Activated T-helper 1 cell treated with anti-CD3 and anti-CD28 coated beads, Interleukin-12 subunit alpha, Interleukin-12 subunit beta, Interleukin-2, Interleukin-4 antibody, amounts not matched to agents 30 ng/mL and 10 ng/mL and 1 ng/mL, durations not matched to agents 14 hours and 24 hours and 36 hours (primary cell): ENCODE measurements at regions not wholly inside any gene's neighbourhood (a gene's known extent, or its start where the extent isn't known, plus 50 kb on each side); places are given as distances from the start of the nearest gene placed in this dataset.
A peak's percentile ranks its signal among the peaks of the same experiment; 100 is the strongest.

Experiments used
- DNase-seq: peaks from one replicate; pipeline ENCODE4 v3.0.0; 2021; ENCODE audit warnings: low spot score
- H3K27ac Mint-ChIP-seq: one replicate; pipeline ENCODE4 v1.8.0; 2021; ENCODE audit warnings: mild to moderate bottlenecking, mixed read lengths
- H3K27me3 Mint-ChIP-seq: one replicate; pipeline ENCODE4 v1.8.0; 2022; ENCODE audit warnings: mild to moderate bottlenecking, moderate library complexity, mixed read lengths; ENCODE audit not compliant: insufficient read depth
- H3K36me3 Mint-ChIP-seq: one replicate; pipeline ENCODE4 v1.8.0; 2021; ENCODE audit warnings: low read depth, mixed read lengths
- H3K4me1 Mint-ChIP-seq: one replicate; pipeline ENCODE4 v1.8.0; 2021; ENCODE audit warnings: low read depth, mixed read lengths
- H3K4me3 Mint-ChIP-seq: one replicate; pipeline ENCODE4 v1.8.0; 2021; ENCODE audit warnings: mild to moderate bottlenecking, moderate library complexity, mixed read lengths
- H3K9me3 Mint-ChIP-seq: one replicate; pipeline ENCODE4 v1.8.0; 2021; ENCODE audit warnings: mixed read lengths
- intact Hi-C: fragments of 100-400 bp; cut with micrococcal nuclease; formaldehyde crosslinking; loops from one replicate; pipeline ENCODE4 v1.15.1; 2024

GRCh38 chr6:132952031-132952867, 137.9 kb downstream of the RPS12 start:
- intact Hi-C loops: no loop called here
- Mint-ChIP-seq H3K4me1 (no peaks in the 10 kb centered on the region), H3K36me3 (no peaks in the 10 kb centered on the region), H3K4me3 (no peak overlapping the region), H3K27ac (no peak overlapping the region), H3K27me3 (peaks cover 45% of the 10 kb centered on the region), H3K9me3 (no peaks in the 10 kb centered on the region)
- DNase-seq: no peak

- no peak overlapping the region for H3K27ac Mint-ChIP-seq
- no peaks in the 10 kb centered on the region for H3K4me1 Mint-ChIP-seq
- peaks cover 1% of the 10 kb centered on the region for H3K36me3 Mint-ChIP-seq
- H3K9me3 Mint-ChIP-seq: no peaks in the 10 kb centered on the region
- no peak overlapping the region for H3K4me3 Mint-ChIP-seq
- H3K27me3 Mint-ChIP-seq: peaks cover 46% of the 10 kb centered on the region
- intact Hi-C loops: no loop called here
- no peak for DNase-seq
Observed at GRCh38 chr6:132952986-132953385, 138.6 kb downstream of the RPS12 start.

DNA sequence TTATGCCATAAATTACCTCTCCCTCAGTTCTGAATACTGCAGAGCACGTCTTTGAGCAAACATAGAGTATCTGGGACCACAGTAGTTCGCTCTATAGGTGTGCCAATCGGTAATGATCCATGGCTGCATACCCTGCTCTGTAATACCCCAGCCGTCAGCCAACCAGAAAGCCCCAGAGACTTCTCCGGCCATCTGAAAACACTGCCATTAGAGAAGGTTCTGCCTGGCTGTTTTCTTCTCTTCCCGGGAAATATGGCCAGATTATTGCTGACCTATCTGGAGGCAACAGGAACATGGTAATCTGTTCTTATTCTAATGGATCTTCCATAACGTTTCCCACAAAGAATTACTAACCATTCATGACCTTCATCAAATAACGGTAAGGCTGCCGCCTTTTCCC, 139.9 kb downstream of the RPS12 start:
- Mint-ChIP-seq H3K36me3 (peaks cover 2% of the 10 kb centered on the region), H3K4me3 (no peak overlapping the region), H3K27me3 (peaks cover 46% of the 10 kb centered on the region), H3K4me1 (peaks cover 4% of the 10 kb centered on the region), H3K9me3 (no peaks in the 10 kb centered on the region), H3K27ac (no peak overlapping the region)
- DNase-seq: no peak
- intact Hi-C loops: no loop called here

DNA sequence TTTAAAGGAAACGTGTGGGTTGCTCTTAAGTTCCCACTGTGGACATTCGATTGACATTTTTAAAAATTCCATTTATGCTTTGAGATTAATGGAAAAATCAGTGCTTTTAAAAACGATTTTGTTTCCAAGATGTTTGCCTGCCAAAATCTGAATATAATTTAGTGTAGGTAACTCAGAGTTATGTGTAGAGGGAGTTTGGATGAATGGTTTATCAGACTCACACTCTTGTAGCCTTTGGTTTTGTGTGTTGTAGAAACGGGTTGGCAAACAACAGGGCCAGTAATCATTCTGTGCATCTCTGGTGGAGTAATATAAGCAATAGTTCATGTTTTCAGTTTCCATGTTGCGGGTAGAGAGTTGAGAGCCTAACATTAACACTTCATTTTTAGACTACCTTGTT, 140.6 kb downstream of the RPS12 start:
- H3K9me3 Mint-ChIP-seq: no peaks in the 10 kb centered on the region
- intact Hi-C loops: no loop called here

DNA sequence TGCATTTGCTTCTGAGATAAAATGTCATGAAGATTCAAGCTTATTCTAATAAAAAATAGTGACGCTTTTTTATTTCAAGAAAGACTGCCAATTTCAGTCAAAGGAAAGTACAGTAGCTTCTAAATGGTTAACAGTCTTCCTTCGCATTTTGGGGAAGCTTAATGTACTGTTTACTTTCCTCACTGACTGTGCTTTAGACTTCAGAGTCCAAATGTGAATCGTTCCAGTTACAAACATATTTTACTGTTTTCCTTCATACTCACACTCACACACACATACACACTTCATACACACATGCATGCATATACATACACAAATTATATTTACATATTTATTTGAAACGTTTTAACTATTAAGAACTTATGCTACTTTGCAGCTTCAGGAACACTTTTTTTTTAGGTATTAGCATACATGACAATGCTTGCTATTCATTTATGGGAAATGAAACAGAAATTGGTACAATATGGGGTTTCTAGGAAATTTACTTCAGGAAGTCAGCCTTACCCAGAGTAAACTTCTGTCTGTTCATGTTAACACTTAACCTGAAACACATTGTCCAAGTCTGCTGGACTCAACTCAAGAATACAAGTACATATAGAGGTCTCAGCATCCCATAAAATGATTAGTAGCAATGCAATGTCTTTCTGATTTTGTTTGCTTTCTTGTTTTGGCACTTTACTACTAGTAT, 145.4 kb downstream of the RPS12 start:
- intact Hi-C loops: loop anchor here (5.0 to 10.0 kb wide), 4 partner anchors 228 to 1135 kb away; no protein-coding TSS in a partner anchor
- Mint-ChIP-seq H3K27ac (no peak overlapping the region), H3K4me1 (peaks cover 23% of the 10 kb centered on the region), H3K9me3 (no peaks in the 10 kb centered on the region), H3K27me3 (peaks cover 28% of the 10 kb centered on the region), H3K36me3 (peaks cover 2% of the 10 kb centered on the region), H3K4me3 (peak overlapping the region; percentile 8)
- DNase-seq: no peak

More for the DNA sequence above, 140.6 kb downstream of the RPS12 start:
- peaks cover 11% of the 10 kb centered on the region for H3K4me1 Mint-ChIP-seq
- H3K36me3 Mint-ChIP-seq: peaks cover 2% of the 10 kb centered on the region
- no peak overlapping the region for H3K4me3 Mint-ChIP-seq
- H3K27ac Mint-ChIP-seq: no peak overlapping the region
- DNase-seq: no peak
- peaks cover 42% of the 10 kb centered on the region for H3K27me3 Mint-ChIP-seq

DNA sequence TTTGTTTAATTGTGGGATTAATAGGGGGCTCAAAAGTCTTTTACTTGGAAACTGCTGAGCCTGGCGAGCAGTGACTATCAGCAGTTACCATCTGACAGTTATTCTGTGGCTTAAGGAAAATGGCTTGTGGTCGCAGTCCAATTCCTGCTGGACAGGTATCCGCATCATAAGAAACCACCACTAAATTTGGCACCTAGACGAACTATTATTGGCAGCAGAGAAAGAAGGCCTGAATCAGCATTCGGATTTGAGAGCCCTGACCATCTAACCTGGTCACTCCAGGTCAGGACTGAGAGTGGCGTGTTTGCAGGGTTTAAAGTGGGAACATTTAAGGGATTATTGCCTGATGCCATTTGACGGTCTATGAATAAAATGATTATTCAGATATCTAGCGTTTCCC, 146.4 kb downstream of the RPS12 start:
- Mint-ChIP-seq H3K4me3 (no peak overlapping the region), H3K4me1 (peaks cover 23% of the 10 kb centered on the region), H3K9me3 (no peaks in the 10 kb centered on the region), H3K27ac (no peak overlapping the region), H3K27me3 (peaks cover 26% of the 10 kb centered on the region), H3K36me3 (peaks cover 2% of the 10 kb centered on the region)
- intact Hi-C loops: loop anchor here (5.0 to 10.0 kb wide), 4 partner anchors 227 to 1134 kb away; no protein-coding TSS in a partner anchor
- no peak for DNase-seq

DNA sequence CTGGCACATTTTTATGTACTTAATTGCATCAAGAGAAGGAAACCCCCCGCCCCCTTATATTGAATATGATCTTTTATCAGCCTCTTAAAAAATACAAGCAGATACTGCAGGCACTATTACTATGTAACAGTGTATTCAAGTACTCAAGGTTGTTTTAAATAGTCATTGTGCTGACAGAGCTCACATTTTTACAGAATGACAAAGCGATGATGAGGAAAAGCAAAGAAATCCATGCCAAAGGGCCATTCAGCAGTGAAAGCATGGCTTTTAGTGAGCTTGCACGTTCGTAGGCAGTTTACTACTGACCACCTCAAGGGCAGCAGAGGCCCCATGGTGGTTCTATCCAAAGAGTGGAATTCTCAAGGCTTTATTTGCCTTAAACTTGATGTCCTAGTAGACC, 146.8 kb downstream of the RPS12 start:
- no peak overlapping the region for H3K27ac Mint-ChIP-seq
- peaks cover 26% of the 10 kb centered on the region for H3K27me3 Mint-ChIP-seq
- H3K4me1 Mint-ChIP-seq: peaks cover 23% of the 10 kb centered on the region
- no peak for DNase-seq
- peaks cover 2% of the 10 kb centered on the region for H3K36me3 Mint-ChIP-seq
- H3K9me3 Mint-ChIP-seq: no peaks in the 10 kb centered on the region
- intact Hi-C loops: loop anchor here (5.0 to 10.0 kb wide), 4 partner anchors 226 to 1134 kb away; no protein-coding TSS in a partner anchor
- H3K4me3 Mint-ChIP-seq: no peak overlapping the region

DNA sequence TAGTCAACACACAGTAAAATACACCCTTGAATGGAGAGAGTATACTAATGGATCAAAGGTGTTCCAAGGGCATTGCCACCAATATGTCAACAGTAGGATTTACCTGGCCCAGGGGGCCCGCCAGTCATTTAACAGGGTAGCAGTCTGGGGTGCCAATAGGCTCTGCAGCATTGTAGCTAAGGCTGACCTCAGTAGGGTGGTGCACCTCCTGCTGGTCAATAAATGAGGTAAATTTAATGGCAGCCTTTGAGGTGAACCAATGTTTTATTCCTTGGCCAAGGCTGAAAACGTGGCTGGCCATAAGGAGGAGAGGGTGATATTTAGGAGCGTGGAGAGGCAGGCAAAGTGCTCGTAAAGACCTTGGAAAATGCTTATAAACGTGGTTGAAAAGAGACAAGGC, 147.2 kb downstream of the RPS12 start:
- peaks cover 23% of the 10 kb centered on the region for H3K27me3 Mint-ChIP-seq

DNA sequence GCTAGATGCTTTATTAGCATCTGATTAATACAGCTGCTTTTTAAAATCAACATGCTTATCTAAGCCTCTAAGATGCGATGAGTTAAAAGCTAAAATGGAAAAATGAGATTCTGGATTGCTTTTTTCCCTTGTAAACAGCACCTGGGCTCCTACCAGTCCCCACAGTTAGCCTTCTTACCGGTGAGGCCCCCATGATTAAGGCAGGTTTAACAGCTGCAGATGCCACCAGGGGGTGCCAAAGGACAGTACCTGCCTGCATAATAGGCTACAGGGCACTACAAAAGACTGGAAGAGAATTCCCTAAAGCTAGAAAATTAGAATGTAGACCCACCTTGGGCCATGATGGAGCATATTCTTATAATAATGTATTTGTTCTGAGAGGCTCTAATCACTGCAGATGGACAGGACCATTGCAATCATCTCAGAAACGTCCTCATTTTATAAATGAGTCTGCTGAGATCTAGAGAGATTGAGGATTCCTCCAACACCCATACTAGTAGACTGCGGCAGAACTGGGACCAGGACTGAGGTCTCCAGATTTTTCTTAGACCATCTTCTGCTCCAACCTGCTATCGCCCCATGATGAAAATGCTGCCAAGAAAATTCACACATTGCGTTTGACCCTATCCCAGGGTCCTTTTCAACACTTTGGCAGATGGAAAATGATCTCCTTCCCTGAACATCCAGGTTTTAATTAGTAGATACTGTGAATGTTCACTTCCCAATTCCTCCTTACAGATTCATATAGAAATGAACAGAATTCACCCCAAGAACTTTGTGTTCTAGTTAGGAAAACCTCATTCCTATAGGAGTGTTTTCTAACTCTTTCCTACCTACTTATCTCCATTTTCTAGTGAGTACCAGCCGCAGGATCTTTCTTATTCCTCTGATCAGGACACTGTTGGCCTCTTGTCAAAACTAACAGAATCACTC, 148.8 kb downstream of the RPS12 start:
- H3K36me3 Mint-ChIP-seq: no peaks in the 10 kb centered on the region
- intact Hi-C loops: loop anchor here (2.0 to 10.0 kb wide), 6 partner anchors 140 to 1132 kb away; no protein-coding TSS in a partner anchor
- H3K4me1 Mint-ChIP-seq: peaks cover 23% of the 10 kb centered on the region
- no peaks in the 10 kb centered on the region for H3K9me3 Mint-ChIP-seq
- H3K27ac Mint-ChIP-seq: no peak overlapping the region
- DNase-seq: peak; percentile 36
- H3K4me3 Mint-ChIP-seq: no peak overlapping the region
- peaks cover 13% of the 10 kb centered on the region for H3K27me3 Mint-ChIP-seq

More for the DNA sequence above, 147.2 kb downstream of the RPS12 start:
- peaks cover 2% of the 10 kb centered on the region for H3K36me3 Mint-ChIP-seq
- no peak overlapping the region for H3K27ac Mint-ChIP-seq
- no peaks in the 10 kb centered on the region for H3K9me3 Mint-ChIP-seq
- H3K4me3 Mint-ChIP-seq: no peak overlapping the region
- intact Hi-C loops: loop anchor here (2.0 to 10.0 kb wide), 6 partner anchors 139 to 1133 kb away; no protein-coding TSS in a partner anchor
- H3K4me1 Mint-ChIP-seq: peaks cover 23% of the 10 kb centered on the region
- no peak for DNase-seq

- Mint-ChIP-seq H3K27ac (no peak overlapping the region), H3K36me3 (no peaks in the 10 kb centered on the region), H3K27me3 (peaks cover 13% of the 10 kb centered on the region), H3K9me3 (no peaks in the 10 kb centered on the region), H3K4me1 (peaks cover 19% of the 10 kb centered on the region), H3K4me3 (no peak overlapping the region)
- DNase-seq: no peak
- intact Hi-C loops: loop anchor here (5.0 to 10.0 kb wide), 4 partner anchors 223 to 1131 kb away; no protein-coding TSS in a partner anchor
Observed at GRCh38 chr6:132964101-132964867, 149.9 kb downstream of the RPS12 start.

- peaks cover 15% of the 10 kb centered on the region for H3K27me3 Mint-ChIP-seq
- no peak overlapping the region for H3K27ac Mint-ChIP-seq
- DNase-seq: no peak
- intact Hi-C loops: loop anchor here (5.0 to 10.0 kb wide), 4 partner anchors 222 to 1130 kb away; no protein-coding TSS in a partner anchor
- no peak overlapping the region for H3K4me3 Mint-ChIP-seq
- H3K4me1 Mint-ChIP-seq: peaks cover 12% of the 10 kb centered on the region
- H3K9me3 Mint-ChIP-seq: no peaks in the 10 kb centered on the region
- no peaks in the 10 kb centered on the region for H3K36me3 Mint-ChIP-seq
Observed at GRCh38 chr6:132964868-132965382, 150.6 kb downstream of the RPS12 start.
